Adrenal gland (tissue), 5 donors: ENCODE measurements at regions not wholly inside any gene's neighbourhood (a gene's known extent, or its start where the extent isn't known, plus 50 kb on each side); places are given as distances from the start of the nearest gene placed in this dataset.

Experiments
- POLR2A ChIP-seq, 2 donors: fragments of 450-650 bp; IDR thresholded peaks; one replicate each; pipeline ENCODE4 v1.6.1; 2017; ENCODE audit warnings: antibody characterized with exemption in 2 of 2, mild to moderate bottlenecking in 2 of 2, moderate library complexity in 1 of 2
- TF ChIP-seq, protein P1 (sequence below), 6 experiments: fragments of 450-650 bp in 4 of 6; fragments of 200-600 bp in 2 of 6; sonication (generic) in 1 of 6; IDR thresholded peaks; 1 replicate in 5 of 6; 2 replicates in 1 of 6; pipeline versions ENCODE4 v1.5.1 to v1.8.0; 2016 to 2021; ENCODE audit warnings: antibody characterized with exemption in 6 of 6, mild to moderate bottlenecking in 2 of 6, moderate library complexity in 1 of 6
- donor health status: DM: no; HTN: no; CAD: no.

DNA sequence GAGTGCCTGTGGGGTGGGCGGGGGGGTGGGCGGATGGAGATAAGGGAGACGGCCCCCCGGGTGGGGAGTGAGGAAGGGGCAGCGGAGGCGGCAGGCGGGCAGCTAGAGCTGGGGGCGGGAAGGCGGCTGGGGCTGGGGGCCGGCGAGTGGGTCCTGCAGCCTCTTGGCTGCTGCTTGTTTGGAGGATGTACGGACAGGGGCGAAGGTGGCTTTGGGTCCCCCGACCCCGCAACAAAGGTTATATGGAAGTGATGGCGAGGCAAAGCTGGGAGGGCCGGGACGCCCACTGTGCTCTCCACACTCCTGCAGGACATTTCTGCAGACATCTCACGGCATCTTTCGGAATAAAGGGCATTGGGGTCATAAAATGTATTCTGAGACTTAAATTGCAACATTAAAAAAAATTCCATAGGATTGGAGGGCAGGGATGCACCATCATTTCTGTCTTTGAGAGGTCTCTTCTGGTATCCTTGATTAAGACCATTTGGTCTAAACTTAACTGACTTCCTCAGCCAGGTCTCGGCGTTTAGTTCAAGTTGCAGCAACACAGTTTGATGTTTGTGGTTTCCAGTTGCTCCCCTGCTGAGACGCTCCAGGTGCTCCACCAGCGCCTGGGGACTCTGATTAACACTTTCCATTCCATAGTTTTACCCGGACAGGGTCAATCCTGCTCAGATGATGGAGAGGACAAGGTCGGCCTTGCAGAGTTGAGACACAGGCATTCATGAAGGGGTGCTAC is 101.6 kb upstream of the SSBP2 start:
- no peak for TF ChIP-seq POLR2A (IDR thresholded peaks at IDR 0.05)
- TF ChIP-seq, protein P1, sequence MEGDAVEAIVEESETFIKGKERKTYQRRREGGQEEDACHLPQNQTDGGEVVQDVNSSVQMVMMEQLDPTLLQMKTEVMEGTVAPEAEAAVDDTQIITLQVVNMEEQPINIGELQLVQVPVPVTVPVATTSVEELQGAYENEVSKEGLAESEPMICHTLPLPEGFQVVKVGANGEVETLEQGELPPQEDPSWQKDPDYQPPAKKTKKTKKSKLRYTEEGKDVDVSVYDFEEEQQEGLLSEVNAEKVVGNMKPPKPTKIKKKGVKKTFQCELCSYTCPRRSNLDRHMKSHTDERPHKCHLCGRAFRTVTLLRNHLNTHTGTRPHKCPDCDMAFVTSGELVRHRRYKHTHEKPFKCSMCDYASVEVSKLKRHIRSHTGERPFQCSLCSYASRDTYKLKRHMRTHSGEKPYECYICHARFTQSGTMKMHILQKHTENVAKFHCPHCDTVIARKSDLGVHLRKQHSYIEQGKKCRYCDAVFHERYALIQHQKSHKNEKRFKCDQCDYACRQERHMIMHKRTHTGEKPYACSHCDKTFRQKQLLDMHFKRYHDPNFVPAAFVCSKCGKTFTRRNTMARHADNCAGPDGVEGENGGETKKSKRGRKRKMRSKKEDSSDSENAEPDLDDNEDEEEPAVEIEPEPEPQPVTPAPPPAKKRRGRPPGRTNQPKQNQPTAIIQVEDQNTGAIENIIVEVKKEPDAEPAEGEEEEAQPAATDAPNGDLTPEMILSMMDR (IDR thresholded peaks at IDR 0.05): no peak
